ENCODE measurements at regions not wholly inside any gene's neighbourhood (a gene's known extent, or its start where the extent isn't known, plus 50 kb on each side); places are given as distances from the start of the nearest gene placed in this dataset.

- Histone ChIP-seq H4K20me1 (ENCODE audit: control insufficient read depth, insufficient read depth) (no peaks in the 10 kb centered on the region), H3K9me3 (replicated peaks; ENCODE audit: control insufficient read depth, insufficient read depth, low read length) (no peaks in the 10 kb centered on the region), H3K79me2 (ENCODE audit: control insufficient read depth, insufficient read depth, low read length) (no peaks in the 10 kb centered on the region), H3K4me2 (ENCODE audit: control insufficient read depth, insufficient read depth) (no peak overlapping the region), H2AFZ (ENCODE audit: control insufficient read depth, low read depth, low read length) (no peak overlapping the region), H3K27ac (ENCODE audit: control insufficient read depth, insufficient read depth) (no peak overlapping the region), H3K27me3 (replicated peaks in 1 of 2; ENCODE audit: control insufficient read depth in 2 of 2, insufficient read depth in 2 of 2, low read length in 1 of 2) (no peaks in the 10 kb centered on the region), H3K4me3 (no peak overlapping the region), H3K4me1 (ENCODE audit: control insufficient read depth, insufficient read depth, low read length) (no peaks in the 10 kb centered on the region), H3K36me3 (ENCODE audit: control insufficient read depth in 2 of 2, insufficient read depth in 2 of 2, low read length in 1 of 2) (no peaks in the 10 kb centered on the region), H3K9ac (ENCODE audit: control insufficient read depth, insufficient read depth, low read length) (no peak overlapping the region)
- intact Hi-C loops (cut with micrococcal nuclease; ENCODE audit: unreplicated experiment): no loop called here
- FAIRE-seq (no peak), ATAC-seq (no peak), DNase-seq (ENCODE audit: low read depth, low spot score) (no peak)
- 0% methylated on average over 1 of the region's 1 CpG for WGBS (ENCODE audit: insufficient coverage, insufficient replicate concordance, low lambda C conversion rate, missing lambda C conversion rate)
- POLR2A ChIA-PET: no interaction called here
- TF ChIP-seq RUNX3 (IDR thresholded peaks at IDR 0.05; ENCODE audit: low read length) (no peak), SUZ12 (IDR thresholded peaks at IDR 0.05; ENCODE audit: unreplicated experiment) (no peak), RFX5 (IDR thresholded peaks at IDR 0.05; ENCODE audit: low read depth, low read length) (no peak), ZBTB33 (IDR thresholded peaks at IDR 0.05) (no peak)
- SMC1A ChIA-PET (ENCODE audit: uncharacterized antibody, unreplicated experiment): no interaction called here
- RAD21 ChIA-PET (ENCODE audit: unreplicated experiment): no interaction called here
- in situ Hi-C loops (cut with MboI): no loop called here
- CTCF ChIA-PET: no interaction called here
- no TSS peak for BruUV-seq (replicated peaks)
Observed at GRCh38 chrX:69562904-69563578, 52.9 kb upstream of the EDA start.

GRCh38 chrX:69564665-69565064, 51.2 kb upstream of the EDA start:
- Histone ChIP-seq H3K4me3 (no peak overlapping the region), H2AFZ (ENCODE audit: control insufficient read depth, low read depth, low read length) (no peak overlapping the region), H3K36me3 (ENCODE audit: control insufficient read depth in 2 of 2, insufficient read depth in 2 of 2, low read length in 1 of 2) (no peaks in the 10 kb centered on the region), H3K27ac (ENCODE audit: control insufficient read depth, insufficient read depth) (no peak overlapping the region), H3K4me1 (ENCODE audit: control insufficient read depth, insufficient read depth, low read length) (no peaks in the 10 kb centered on the region), H3K9me3 (replicated peaks; ENCODE audit: control insufficient read depth, insufficient read depth, low read length) (no peaks in the 10 kb centered on the region), H3K9ac (ENCODE audit: control insufficient read depth, insufficient read depth, low read length) (no peak overlapping the region), H3K79me2 (ENCODE audit: control insufficient read depth, insufficient read depth, low read length) (no peaks in the 10 kb centered on the region), H3K4me2 (ENCODE audit: control insufficient read depth, insufficient read depth) (no peak overlapping the region), H4K20me1 (ENCODE audit: control insufficient read depth, insufficient read depth) (no peaks in the 10 kb centered on the region), H3K27me3 (replicated peaks in 1 of 2; ENCODE audit: control insufficient read depth in 2 of 2, insufficient read depth in 2 of 2, low read length in 1 of 2) (no peaks in the 10 kb centered on the region)
- intact Hi-C loops (cut with micrococcal nuclease; ENCODE audit: unreplicated experiment): no loop called here
- WGBS (ENCODE audit: insufficient coverage, insufficient replicate concordance, low lambda C conversion rate, missing lambda C conversion rate): 34% methylated on average over 2 of the region's 2 CpGs
- FAIRE-seq (no peak), DNase-seq (ENCODE audit: low read depth, low spot score) (no peak), ATAC-seq (no peak)
- BruUV-seq (replicated peaks): no TSS peak
- ChIA-PET RAD21 (ENCODE audit: unreplicated experiment) (no interaction called here), POLR2A (no interaction called here), SMC1A (ENCODE audit: uncharacterized antibody, unreplicated experiment) (no interaction called here), CTCF (no interaction called here)
- in situ Hi-C loops (cut with MboI): no loop called here
- TF ChIP-seq IRF5 (IDR thresholded peaks at IDR 0.05; ENCODE audit: borderline replicate concordance) (no peak), MYC (IDR thresholded peaks at IDR 0.05; ENCODE audit: insufficient read depth, insufficient read length, insufficient replicate concordance, low read length, severe bottlenecking) (no peak), SIX5 (IDR thresholded peaks at IDR 0.05; ENCODE audit: low read depth, low read length, severe bottlenecking) (no peak), E4F1 (IDR thresholded peaks at IDR 0.05; ENCODE audit: borderline replicate concordance, partially characterized antibody) (no peak)
- TF ChIP-seq, protein P1, sequence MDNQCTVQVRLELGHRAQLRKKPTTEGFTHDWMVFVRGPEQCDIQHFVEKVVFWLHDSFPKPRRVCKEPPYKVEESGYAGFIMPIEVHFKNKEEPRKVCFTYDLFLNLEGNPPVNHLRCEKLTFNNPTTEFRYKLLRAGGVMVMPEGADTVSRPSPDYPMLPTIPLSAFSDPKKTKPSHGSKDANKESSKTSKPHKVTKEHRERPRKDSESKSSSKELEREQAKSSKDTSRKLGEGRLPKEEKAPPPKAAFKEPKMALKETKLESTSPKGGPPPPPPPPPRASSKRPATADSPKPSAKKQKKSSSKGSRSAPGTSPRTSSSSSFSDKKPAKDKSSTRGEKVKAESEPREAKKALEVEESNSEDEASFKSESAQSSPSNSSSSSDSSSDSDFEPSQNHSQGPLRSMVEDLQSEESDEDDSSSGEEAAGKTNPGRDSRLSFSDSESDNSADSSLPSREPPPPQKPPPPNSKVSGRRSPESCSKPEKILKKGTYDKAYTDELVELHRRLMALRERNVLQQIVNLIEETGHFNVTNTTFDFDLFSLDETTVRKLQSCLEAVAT (IDR thresholded peaks at IDR 0.05): no peak
